Activated CD4-positive, alpha-beta T cell treated with anti-CD3 and anti-CD28 coated beads for 36 hours (primary cell): ENCODE measurements at regions not wholly inside any gene's neighbourhood (a gene's known extent, or its start where the extent isn't known, plus 50 kb on each side); places are given as distances from the start of the nearest gene placed in this dataset.

Experiments used
- ATAC-seq: fragments of 200-7000 bp; cut with Tn5 transposase; one replicate; pipeline ENCODE4 v1.10.0; 2021; ENCODE audit warnings: mild to moderate bottlenecking, moderate library complexity
- CTCF ChIA-PET: fragments of 350-600 bp; sonication (Branson Sonifier 250); formaldehyde crosslinking; loops from one replicate; lab custom pipeline; 2021; ENCODE audit warnings: antibody characterized with exemption; lab: Charles Lee
- POLR2A ChIA-PET: fragments of 350-600 bp; sonication (Branson Sonifier 250); formaldehyde crosslinking; loops from one replicate; lab custom pipeline; 2021; ENCODE audit warnings: antibody characterized with exemption, inconsistent platforms; lab: Charles Lee
- DNase-seq: peaks from one replicate; pipeline ENCODE4 v3.0.0-alpha.2; 2020
- H3K27ac Mint-ChIP-seq: one replicate; pipeline ENCODE4 v1.8.0; 2021; ENCODE audit warnings: mixed read lengths
- H3K27me3 Mint-ChIP-seq: one replicate; pipeline ENCODE4 v1.8.0; 2021; ENCODE audit warnings: mixed read lengths
- H3K36me3 Mint-ChIP-seq: one replicate; pipeline ENCODE4 v1.8.0; 2021; ENCODE audit warnings: low read depth, mixed read lengths
- H3K4me1 Mint-ChIP-seq: one replicate; pipeline ENCODE4 v1.8.0; 2021; ENCODE audit warnings: mixed read lengths
- H3K4me3 Mint-ChIP-seq: one replicate; pipeline ENCODE4 v1.8.0; 2021; ENCODE audit warnings: mild to moderate bottlenecking, moderate library complexity, mixed read lengths
- H3K9me3 Mint-ChIP-seq: one replicate; pipeline ENCODE4 v1.8.0; 2021; ENCODE audit warnings: low read depth, mixed read lengths
- intact Hi-C, 2 experiments: fragments of 100-400 bp; cut with DNase I in 1 of 2; cut with micrococcal nuclease in 1 of 2; formaldehyde crosslinking; loops; one replicate each; pipeline versions ENCODE4 v1.14.2 to v1.15.1; 2022 to 2024; cut with DNase I, micrococcal nuclease

DNA sequence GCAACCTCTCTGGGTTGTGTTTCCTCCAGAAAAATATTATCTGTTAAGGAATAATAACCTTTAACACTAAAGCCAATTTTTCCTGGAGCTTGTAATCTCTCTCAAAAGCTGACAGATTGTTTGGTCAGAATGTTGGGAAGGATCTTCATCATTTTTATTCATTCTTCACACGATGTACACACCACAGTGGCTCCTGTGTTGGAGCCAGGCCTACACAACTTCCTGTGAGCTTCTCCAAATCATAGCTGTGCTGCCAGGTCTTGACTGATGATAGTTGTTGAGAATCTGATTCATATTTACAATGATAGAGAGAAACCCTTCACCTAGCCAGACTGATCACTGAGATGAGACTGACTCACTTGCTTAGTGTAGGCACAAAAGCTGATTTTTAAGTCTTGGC is 151.0 kb upstream of the ROBO2 start:
- intact Hi-C loops, result no loop called here
- ChIA-PET POLR2A (no interaction called here), CTCF (interaction anchor here (0.7 kb wide), 1 partner anchor 40 kb away, joined by 3 read pairs; no protein-coding TSS in a partner anchor)
- Mint-ChIP-seq H3K27ac (no peak overlapping the region), H3K27me3 (no peaks in the 10 kb centered on the region), H3K4me3 (no peak overlapping the region), H3K4me1 (no peaks in the 10 kb centered on the region), H3K36me3 (no peaks in the 10 kb centered on the region), H3K9me3 (no peaks in the 10 kb centered on the region)
- DNase-seq (no peak), ATAC-seq (no peak)

DNA sequence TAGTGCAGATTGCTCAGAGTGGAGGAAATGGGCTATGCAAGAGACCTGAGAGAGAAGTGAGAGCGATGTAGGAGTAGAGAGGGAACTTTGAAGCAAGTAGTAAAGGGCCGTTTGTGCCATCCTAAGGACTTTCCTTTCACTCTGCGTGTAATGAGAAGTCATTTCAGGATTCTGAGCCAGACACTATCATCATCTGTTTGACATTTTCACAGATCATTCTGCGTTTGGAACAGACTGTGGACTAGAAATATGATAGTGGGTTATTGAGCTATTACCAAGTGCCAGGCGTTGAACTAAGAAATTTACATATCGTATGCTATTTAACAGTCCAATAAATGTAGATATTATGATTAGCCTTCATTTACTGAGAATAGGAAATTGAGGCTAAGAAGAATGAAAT is 150.0 kb upstream of the ROBO2 start:
- CTCF ChIA-PET, result no interaction called here
- Mint-ChIP-seq H3K4me3 (no peak overlapping the region), H3K9me3 (no peaks in the 10 kb centered on the region)

DNA sequence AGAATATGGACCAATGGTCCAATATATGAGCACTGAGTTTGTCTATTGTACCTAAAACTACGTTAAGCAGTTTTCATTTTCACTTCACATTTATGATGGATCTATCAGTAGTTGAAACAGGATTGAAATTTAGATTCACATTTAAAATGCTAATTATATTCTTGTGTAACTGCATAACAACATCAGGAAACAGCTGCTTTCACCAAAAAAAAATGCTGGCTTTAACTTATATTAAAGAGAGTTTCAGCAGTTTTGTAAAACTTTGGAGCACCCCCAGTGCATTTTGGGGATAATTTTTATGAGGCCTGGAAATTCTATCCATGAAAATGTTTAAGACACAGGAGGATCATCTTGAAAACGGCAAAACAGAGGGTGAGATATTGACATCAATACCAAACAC is 142.8 kb upstream of the ROBO2 start:
- intact Hi-C loops, result no loop called here
- no peak for ATAC-seq
- no peak overlapping the region for H3K27ac Mint-ChIP-seq
- ChIA-PET POLR2A (no interaction called here), CTCF (no interaction called here)
- H3K27me3 Mint-ChIP-seq, result no peaks in the 10 kb centered on the region
- no peak overlapping the region for H3K4me3 Mint-ChIP-seq
- H3K9me3 Mint-ChIP-seq, result peaks cover 8% of the 10 kb centered on the region
- no peaks in the 10 kb centered on the region for H3K4me1 Mint-ChIP-seq
- no peak for DNase-seq
- H3K36me3 Mint-ChIP-seq, result no peaks in the 10 kb centered on the region

More for the DNA sequence above, 150.0 kb upstream of the ROBO2 start:
- DNase-seq, result no peak
- no peaks in the 10 kb centered on the region for H3K27me3 Mint-ChIP-seq
- POLR2A ChIA-PET, result no interaction called here
- H3K4me1 Mint-ChIP-seq, result no peaks in the 10 kb centered on the region
- no peaks in the 10 kb centered on the region for H3K36me3 Mint-ChIP-seq
- ATAC-seq, result no peak
- intact Hi-C loops, result no loop called here
- H3K27ac Mint-ChIP-seq, result no peak overlapping the region

GRCh38 chr3:76900596-76900995 is 139.3 kb upstream of the ROBO2 start:
- intact Hi-C loops, result no loop called here
- ChIA-PET CTCF (no interaction called here), POLR2A (no interaction called here)
- Mint-ChIP-seq H3K27me3 (no peaks in the 10 kb centered on the region), H3K9me3 (peaks cover 11% of the 10 kb centered on the region), H3K27ac (no peak overlapping the region), H3K36me3 (no peaks in the 10 kb centered on the region), H3K4me1 (no peaks in the 10 kb centered on the region), H3K4me3 (no peak overlapping the region)
- ATAC-seq (no peak), DNase-seq (no peak)

DNA sequence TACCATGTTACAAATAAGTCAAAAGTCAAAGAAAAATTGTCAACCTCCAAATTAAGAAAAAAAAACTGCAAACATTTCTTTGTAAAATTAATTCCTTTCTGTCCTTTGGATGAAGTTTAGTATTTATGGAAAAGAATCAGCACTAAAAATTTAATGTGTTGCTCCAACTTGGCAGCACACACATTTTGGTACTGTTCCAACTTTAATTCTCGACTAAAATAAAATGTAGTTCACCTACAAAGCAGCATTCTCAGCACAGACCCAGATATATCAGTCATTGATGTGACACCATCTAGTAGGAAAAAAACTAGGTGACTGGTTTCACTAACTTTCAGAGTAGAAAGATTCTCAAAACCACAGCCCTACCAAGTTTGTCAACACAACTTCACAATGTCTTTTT is 131.7 kb upstream of the ROBO2 start:
- Mint-ChIP-seq H3K9me3 (peaks cover 8% of the 10 kb centered on the region), H3K27me3 (no peaks in the 10 kb centered on the region)

DNA sequence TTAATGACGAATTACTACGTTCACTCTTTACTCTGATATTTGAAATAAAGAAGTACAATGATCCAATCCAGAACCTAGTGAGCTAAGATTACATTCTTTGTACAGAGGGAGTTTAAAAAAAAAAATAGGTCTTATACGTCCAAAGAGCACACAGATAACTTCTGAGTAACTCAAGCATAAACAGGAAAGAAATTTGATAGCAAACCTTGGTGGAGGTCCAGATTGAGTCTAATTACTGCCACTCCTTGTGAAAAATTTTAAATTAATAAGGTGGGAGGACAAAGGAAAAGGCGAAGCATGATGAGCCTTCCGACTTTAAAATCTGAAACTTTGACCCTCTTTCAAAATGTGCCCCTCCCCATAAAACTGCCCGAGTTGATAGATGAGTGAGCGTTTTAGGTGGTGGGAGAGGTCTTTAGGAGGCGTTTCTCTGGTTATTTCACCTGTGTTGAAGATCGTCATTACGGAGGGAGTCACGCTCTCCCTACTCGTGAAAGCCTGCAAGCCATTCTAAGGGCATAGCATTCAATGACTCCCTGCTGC is 127.0 kb upstream of the ROBO2 start:
- Mint-ChIP-seq H3K27ac (no peak overlapping the region), H3K9me3 (peaks cover 9% of the 10 kb centered on the region), H3K4me3 (no peak overlapping the region), H3K27me3 (no peaks in the 10 kb centered on the region), H3K36me3 (no peaks in the 10 kb centered on the region), H3K4me1 (no peaks in the 10 kb centered on the region)
- intact Hi-C loops, result no loop called here
- DNase-seq (no peak), ATAC-seq (no peak)
- ChIA-PET CTCF (no interaction called here), POLR2A (no interaction called here)

More for the DNA sequence above, 131.7 kb upstream of the ROBO2 start:
- no peaks in the 10 kb centered on the region for H3K4me1 Mint-ChIP-seq
- ATAC-seq, result no peak
- intact Hi-C loops, result no loop called here
- H3K36me3 Mint-ChIP-seq, result no peaks in the 10 kb centered on the region
- H3K4me3 Mint-ChIP-seq, result no peak overlapping the region
- H3K27ac Mint-ChIP-seq, result no peak overlapping the region
- CTCF ChIA-PET, result no interaction called here
- no peak for DNase-seq
- POLR2A ChIA-PET, result no interaction called here

DNA sequence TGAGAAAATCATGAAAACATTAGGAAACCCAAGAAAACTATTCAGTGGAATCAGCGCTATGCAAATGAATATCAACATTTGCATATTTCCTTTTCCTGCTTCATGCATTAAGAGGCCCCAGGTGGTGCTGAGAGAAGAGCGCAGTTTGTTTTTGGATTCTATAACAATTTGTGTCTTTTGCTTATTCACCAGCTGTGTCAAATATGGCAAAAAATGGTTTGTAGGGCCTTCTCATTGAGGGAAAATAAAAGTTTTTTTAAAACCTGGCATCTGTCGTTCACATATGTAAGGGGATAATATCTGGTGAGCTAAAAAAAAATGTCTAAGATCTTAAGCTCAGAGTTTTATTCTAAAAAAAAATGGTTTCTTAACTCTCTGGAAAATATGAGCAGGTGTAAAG is 122.5 kb upstream of the ROBO2 start:
- intact Hi-C loops, result no loop called here
- Mint-ChIP-seq H3K27ac (no peak overlapping the region), H3K27me3 (no peaks in the 10 kb centered on the region), H3K4me1 (no peaks in the 10 kb centered on the region), H3K4me3 (no peak overlapping the region), H3K9me3 (peaks cover 6% of the 10 kb centered on the region), H3K36me3 (no peaks in the 10 kb centered on the region)
- POLR2A ChIA-PET, result no interaction called here
- no peak for ATAC-seq
- CTCF ChIA-PET, result no interaction called here
- DNase-seq, result no peak

GRCh38 chr3:76920511-76920910 is 119.4 kb upstream of the ROBO2 start:
- intact Hi-C loops, result no loop called here
- CTCF ChIA-PET, result no interaction called here

DNA sequence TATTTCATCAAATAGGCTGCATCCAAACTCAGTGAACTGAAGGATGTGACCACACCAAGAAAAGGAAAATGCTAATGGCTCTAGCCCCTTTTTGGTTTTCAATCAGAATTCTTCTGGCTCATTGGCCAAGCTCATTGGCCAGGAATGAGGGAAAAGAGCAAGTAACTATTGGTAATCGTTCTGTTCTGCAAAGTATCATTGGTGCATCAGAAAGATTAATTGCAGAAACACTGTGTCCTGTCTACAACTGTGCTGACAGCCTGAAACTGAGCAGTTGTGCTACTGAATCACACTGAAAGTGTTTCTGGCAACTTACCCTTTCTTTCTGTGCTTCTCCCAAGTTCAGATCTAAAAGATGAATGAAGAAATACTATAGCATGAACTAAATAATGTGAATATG is 116.4 kb upstream of the ROBO2 start:
- Mint-ChIP-seq H3K4me1 (no peaks in the 10 kb centered on the region), H3K4me3 (no peak overlapping the region), H3K36me3 (no peaks in the 10 kb centered on the region), H3K27me3 (no peaks in the 10 kb centered on the region), H3K27ac (no peak overlapping the region), H3K9me3 (peaks cover 8% of the 10 kb centered on the region)
- ATAC-seq (no peak), DNase-seq (no peak)
- intact Hi-C loops, result no loop called here
- ChIA-PET POLR2A (no interaction called here), CTCF (no interaction called here)

More at GRCh38 chr3:76920511-76920910, 119.4 kb upstream of the ROBO2 start:
- no peak for DNase-seq
- Mint-ChIP-seq H3K27ac (no peak overlapping the region), H3K36me3 (no peaks in the 10 kb centered on the region), H3K4me3 (no peak overlapping the region), H3K4me1 (no peaks in the 10 kb centered on the region), H3K9me3 (peaks cover 3% of the 10 kb centered on the region), H3K27me3 (no peaks in the 10 kb centered on the region)
- POLR2A ChIA-PET, result no interaction called here
- no peak for ATAC-seq

- CTCF ChIA-PET, result no interaction called here
- DNase-seq (no peak), ATAC-seq (no peak)
- H3K9me3 Mint-ChIP-seq, result peaks cover 9% of the 10 kb centered on the region
- POLR2A ChIA-PET, result no interaction called here
- H3K27ac Mint-ChIP-seq, result no peak overlapping the region
- no peaks in the 10 kb centered on the region for H3K4me1 Mint-ChIP-seq
- no peaks in the 10 kb centered on the region for H3K27me3 Mint-ChIP-seq
- H3K36me3 Mint-ChIP-seq, result no peaks in the 10 kb centered on the region
- intact Hi-C loops, result no loop called here
- H3K4me3 Mint-ChIP-seq, result no peak overlapping the region
These were observed 109.2 kb upstream of the ROBO2 start for GRCh38 chr3:76930712-76931111.

DNA sequence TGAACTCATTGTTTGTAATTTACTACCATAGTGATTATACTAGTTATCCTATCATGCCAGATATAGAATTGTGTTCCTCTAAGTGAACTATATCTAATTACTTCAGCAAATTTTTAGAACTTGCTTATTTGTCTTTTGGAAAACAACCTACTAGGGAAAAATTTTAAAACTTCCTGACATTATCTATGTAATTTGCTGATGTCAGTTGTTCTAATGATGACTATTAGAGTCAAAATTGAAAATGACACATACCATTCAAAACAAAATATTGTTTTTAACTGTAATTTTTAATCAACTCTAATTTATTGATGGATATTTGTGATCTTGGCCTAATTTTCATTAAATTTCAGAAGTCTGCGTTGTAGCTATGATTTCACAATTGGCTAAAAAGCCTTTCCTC is 106.7 kb upstream of the ROBO2 start:
- no peak for DNase-seq
- H3K27ac Mint-ChIP-seq, result no peak overlapping the region
- H3K4me1 Mint-ChIP-seq, result no peaks in the 10 kb centered on the region
- no peak overlapping the region for H3K4me3 Mint-ChIP-seq
- no peaks in the 10 kb centered on the region for H3K27me3 Mint-ChIP-seq
- CTCF ChIA-PET, result no interaction called here
- intact Hi-C loops, result no loop called here
- POLR2A ChIA-PET, result no interaction called here
- peaks cover 3% of the 10 kb centered on the region for H3K9me3 Mint-ChIP-seq
- H3K36me3 Mint-ChIP-seq, result no peaks in the 10 kb centered on the region
- ATAC-seq, result no peak

- ATAC-seq, result no peak
- H3K36me3 Mint-ChIP-seq, result no peaks in the 10 kb centered on the region
- no peaks in the 10 kb centered on the region for H3K27me3 Mint-ChIP-seq
- DNase-seq, result no peak
- H3K4me3 Mint-ChIP-seq, result no peak overlapping the region
- ChIA-PET POLR2A (no interaction called here), CTCF (no interaction called here)
- intact Hi-C loops, result no loop called here
- peaks cover 7% of the 10 kb centered on the region for H3K9me3 Mint-ChIP-seq
- H3K27ac Mint-ChIP-seq, result no peak overlapping the region
- H3K4me1 Mint-ChIP-seq, result no peaks in the 10 kb centered on the region
These were observed 100.9 kb upstream of the ROBO2 start for GRCh38 chr3:76938962-76939361.
